ENCODE measurements at regions not wholly inside any gene's neighbourhood (a gene's known extent, or its start where the extent isn't known, plus 50 kb on each side); places are given as distances from the start of the nearest gene placed in this dataset.

DNA sequence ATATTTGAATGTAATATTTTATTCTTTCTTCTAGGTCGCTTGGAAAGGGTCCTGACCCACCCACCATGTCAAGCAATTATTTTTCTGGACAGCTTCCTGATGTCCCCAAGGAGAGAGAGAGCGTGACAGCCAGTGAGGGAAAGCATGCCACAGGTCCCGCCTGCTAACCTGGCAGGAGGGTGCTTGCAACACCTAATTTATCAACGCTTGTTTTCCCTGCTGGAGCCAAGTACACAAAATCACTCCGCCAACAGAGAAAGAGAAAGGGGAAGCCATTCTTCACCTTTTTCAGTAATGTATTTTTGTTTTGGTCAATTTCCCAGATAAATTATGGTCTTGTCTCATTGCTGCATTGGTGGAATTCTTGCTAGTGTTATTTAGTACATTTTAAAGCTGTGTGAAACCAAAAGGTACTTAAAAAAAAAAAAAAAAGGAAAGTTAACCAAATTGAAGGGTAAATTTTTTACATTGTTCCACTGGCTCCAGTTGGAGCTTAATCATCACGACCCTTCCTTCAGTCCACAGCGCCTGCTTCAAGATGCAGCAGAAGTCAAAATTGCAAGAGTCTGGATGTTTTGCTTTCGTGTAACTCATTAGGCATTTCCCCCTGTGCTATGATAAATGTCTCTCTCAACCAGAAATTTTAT, 88.5 kb upstream of the COPS8 start:
- H3K36me3 ChIP-seq (ENCODE audit: control insufficient read depth, insufficient read depth, low read length): no peaks in the 10 kb centered on the region
- H3K27me3 ChIP-seq (ENCODE audit: control insufficient read depth in 2 of 2, insufficient read depth in 2 of 2, low read length in 2 of 2): peaks cover 0 to 5% of the 10 kb centered on the region in 2 experiments; a peak in 1 of 5 replicates
- H3K79me2 ChIP-seq (ENCODE audit: control insufficient read depth, insufficient read depth, low read length): no peaks in the 10 kb centered on the region
- H3K27ac ChIP-seq (ENCODE audit: extremely low read depth, low read depth, low read length): no peak overlapping the region
- no peak for DNase-seq (ENCODE audit: extremely low read depth in 1 of 4, low spot score in 3 of 4)
- ChIA-PET POLR2A (no interaction called here), CTCF (ENCODE audit: low intra/inter-chr PET ratio) (no interaction called here)
- no TSS peak for BruUV-seq (replicated peaks)
- no peak overlapping the region for H3K4me2 ChIP-seq (ENCODE audit: insufficient read depth, low read length)
- intact Hi-C loops (cut with micrococcal nuclease) (no loop called here), in situ Hi-C loops (cut with MboI) (no loop called here)
- no peak for ATAC-seq
- no peaks in the 10 kb centered on the region for H4K20me1 ChIP-seq (replicated peaks; ENCODE audit: control insufficient read depth, insufficient read depth, low read length)
- FAIRE-seq: no peak
- H3K9me1 ChIP-seq (ENCODE audit: control insufficient read depth, insufficient read depth, low read length): no peaks in the 10 kb centered on the region
- TF ChIP-seq SRSF3 (IDR thresholded peaks at IDR 0.05; ENCODE audit: insufficient read depth, low read length): no peak
- TF ChIP-seq, protein P1, sequence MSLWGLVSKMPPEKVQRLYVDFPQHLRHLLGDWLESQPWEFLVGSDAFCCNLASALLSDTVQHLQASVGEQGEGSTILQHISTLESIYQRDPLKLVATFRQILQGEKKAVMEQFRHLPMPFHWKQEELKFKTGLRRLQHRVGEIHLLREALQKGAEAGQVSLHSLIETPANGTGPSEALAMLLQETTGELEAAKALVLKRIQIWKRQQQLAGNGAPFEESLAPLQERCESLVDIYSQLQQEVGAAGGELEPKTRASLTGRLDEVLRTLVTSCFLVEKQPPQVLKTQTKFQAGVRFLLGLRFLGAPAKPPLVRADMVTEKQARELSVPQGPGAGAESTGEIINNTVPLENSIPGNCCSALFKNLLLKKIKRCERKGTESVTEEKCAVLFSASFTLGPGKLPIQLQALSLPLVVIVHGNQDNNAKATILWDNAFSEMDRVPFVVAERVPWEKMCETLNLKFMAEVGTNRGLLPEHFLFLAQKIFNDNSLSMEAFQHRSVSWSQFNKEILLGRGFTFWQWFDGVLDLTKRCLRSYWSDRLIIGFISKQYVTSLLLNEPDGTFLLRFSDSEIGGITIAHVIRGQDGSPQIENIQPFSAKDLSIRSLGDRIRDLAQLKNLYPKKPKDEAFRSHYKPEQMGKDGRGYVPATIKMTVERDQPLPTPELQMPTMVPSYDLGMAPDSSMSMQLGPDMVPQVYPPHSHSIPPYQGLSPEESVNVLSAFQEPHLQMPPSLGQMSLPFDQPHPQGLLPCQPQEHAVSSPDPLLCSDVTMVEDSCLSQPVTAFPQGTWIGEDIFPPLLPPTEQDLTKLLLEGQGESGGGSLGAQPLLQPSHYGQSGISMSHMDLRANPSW (CRISPR knock-in tag; IDR thresholded peaks at IDR 0.05): no peak
- no peak overlapping the region for H3K9ac ChIP-seq (ENCODE audit: insufficient read depth in 1 of 2, low read depth in 2 of 2, low read length in 2 of 2)
- no peak overlapping the region for H2AFZ ChIP-seq (ENCODE audit: low read depth, low read length)
- H3K9me3 ChIP-seq (replicated peaks; ENCODE audit: control insufficient read depth, insufficient read depth, low read depth, low read length): no peaks in the 10 kb centered on the region
- WGBS (ENCODE audit: insufficient coverage, low coverage, missing lambda C conversion rate): 0% methylated on average over 6 of the region's 8 CpGs
- H3K4me3 ChIP-seq: no peak overlapping the region
- no peaks in the 10 kb centered on the region for H3K4me1 ChIP-seq (replicated peaks in 1 of 2; ENCODE audit: control insufficient read depth in 2 of 2, insufficient read depth in 2 of 2, low read length in 2 of 2)

DNA sequence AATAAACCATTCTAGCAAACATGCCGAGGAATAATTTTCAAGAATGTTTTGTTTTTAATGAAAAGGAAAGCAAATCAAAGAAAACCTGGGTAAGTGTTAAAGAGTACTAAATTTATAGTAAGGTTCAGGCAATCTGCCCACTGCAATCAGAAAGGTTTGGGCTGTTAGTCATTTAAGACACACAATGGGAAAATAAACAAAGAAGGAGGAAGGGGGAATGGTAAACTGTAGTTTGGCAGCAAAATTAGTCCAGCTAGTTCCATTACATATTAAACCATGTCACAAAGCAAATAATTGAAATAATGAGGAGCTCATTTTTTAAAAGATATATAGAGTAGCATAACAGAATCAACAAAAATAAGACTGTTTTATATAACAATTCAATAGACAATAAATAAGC, 87.5 kb upstream of the COPS8 start:
- ChIA-PET CTCF (ENCODE audit: low intra/inter-chr PET ratio) (no interaction called here), POLR2A (no interaction called here)
- TF ChIP-seq ZNF175 (CRISPR knock-in tag; IDR thresholded peaks at IDR 0.05; ENCODE audit: low read depth) (no peak), MCM2 (IDR thresholded peaks at IDR 0.05; ENCODE audit: low read depth) (no peak), DMBX1 (CRISPR knock-in tag; IDR thresholded peaks at IDR 0.05; ENCODE audit: borderline replicate concordance) (no peak)
- TF ChIP-seq, protein P2, sequence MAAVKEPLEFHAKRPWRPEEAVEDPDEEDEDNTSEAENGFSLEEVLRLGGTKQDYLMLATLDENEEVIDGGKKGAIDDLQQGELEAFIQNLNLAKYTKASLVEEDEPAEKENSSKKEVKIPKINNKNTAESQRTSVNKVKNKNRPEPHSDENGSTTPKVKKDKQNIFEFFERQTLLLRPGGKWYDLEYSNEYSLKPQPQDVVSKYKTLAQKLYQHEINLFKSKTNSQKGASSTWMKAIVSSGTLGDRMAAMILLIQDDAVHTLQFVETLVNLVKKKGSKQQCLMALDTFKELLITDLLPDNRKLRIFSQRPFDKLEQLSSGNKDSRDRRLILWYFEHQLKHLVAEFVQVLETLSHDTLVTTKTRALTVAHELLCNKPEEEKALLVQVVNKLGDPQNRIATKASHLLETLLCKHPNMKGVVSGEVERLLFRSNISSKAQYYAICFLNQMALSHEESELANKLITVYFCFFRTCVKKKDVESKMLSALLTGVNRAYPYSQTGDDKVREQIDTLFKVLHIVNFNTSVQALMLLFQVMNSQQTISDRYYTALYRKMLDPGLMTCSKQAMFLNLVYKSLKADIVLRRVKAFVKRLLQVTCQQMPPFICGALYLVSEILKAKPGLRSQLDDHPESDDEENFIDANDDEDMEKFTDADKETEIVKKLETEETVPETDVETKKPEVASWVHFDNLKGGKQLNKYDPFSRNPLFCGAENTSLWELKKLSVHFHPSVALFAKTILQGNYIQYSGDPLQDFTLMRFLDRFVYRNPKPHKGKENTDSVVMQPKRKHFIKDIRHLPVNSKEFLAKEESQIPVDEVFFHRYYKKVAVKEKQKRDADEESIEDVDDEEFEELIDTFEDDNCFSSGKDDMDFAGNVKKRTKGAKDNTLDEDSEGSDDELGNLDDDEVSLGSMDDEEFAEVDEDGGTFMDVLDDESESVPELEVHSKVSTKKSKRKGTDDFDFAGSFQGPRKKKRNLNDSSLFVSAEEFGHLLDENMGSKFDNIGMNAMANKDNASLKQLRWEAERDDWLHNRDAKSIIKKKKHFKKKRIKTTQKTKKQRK (IDR thresholded peaks at IDR 0.05; ENCODE audit: borderline replicate concordance, low read depth, low read length): no peak

More for the DNA sequence above, 87.5 kb upstream of the COPS8 start:
- Histone ChIP-seq H3K4me1 (replicated peaks in 1 of 2; ENCODE audit: control insufficient read depth in 2 of 2, insufficient read depth in 2 of 2, low read length in 2 of 2) (no peaks in the 10 kb centered on the region), H3K36me3 (ENCODE audit: control insufficient read depth, insufficient read depth, low read length) (no peaks in the 10 kb centered on the region), H3K9me1 (ENCODE audit: control insufficient read depth, insufficient read depth, low read length) (no peaks in the 10 kb centered on the region), H3K9ac (ENCODE audit: insufficient read depth in 1 of 2, low read depth in 2 of 2, low read length in 2 of 2) (no peak overlapping the region), H3K27me3 (ENCODE audit: control insufficient read depth in 2 of 2, insufficient read depth in 2 of 2, low read length in 2 of 2) (peaks cover 0 to 5% of the 10 kb centered on the region in 2 experiments; a peak in 1 of 5 replicates), H3K4me2 (ENCODE audit: insufficient read depth, low read length) (no peak overlapping the region), H4K20me1 (replicated peaks; ENCODE audit: control insufficient read depth, insufficient read depth, low read length) (no peaks in the 10 kb centered on the region), H3K9me3 (replicated peaks; ENCODE audit: control insufficient read depth, insufficient read depth, low read depth, low read length) (no peaks in the 10 kb centered on the region), H3K4me3 (no peak overlapping the region), H3K27ac (ENCODE audit: extremely low read depth, low read depth, low read length) (no peak overlapping the region), H2AFZ (ENCODE audit: low read depth, low read length) (no peak overlapping the region), H3K79me2 (ENCODE audit: control insufficient read depth, insufficient read depth, low read length) (no peaks in the 10 kb centered on the region)
- WGBS (ENCODE audit: insufficient coverage, low coverage, missing lambda C conversion rate): 0% methylated on average over 1 of the region's 1 CpG
- intact Hi-C loops (cut with micrococcal nuclease) (no loop called here), in situ Hi-C loops (cut with MboI) (no loop called here)
- no peak for ATAC-seq
- BruUV-seq (replicated peaks): no TSS peak
- FAIRE-seq: no peak
- DNase-seq (ENCODE audit: extremely low read depth in 1 of 4, low spot score in 3 of 4): no peak

Measured in K562 (cell line).